Posterior vena cava (tissue), 2 donors: ENCODE measurements at regions not wholly inside any gene's neighbourhood (a gene's known extent, or its start where the extent isn't known, plus 50 kb on each side); places are given as distances from the start of the nearest gene placed in this dataset.

Source experiments
- DNase-seq: peaks from one replicate; pipeline ENCODE4 v3.0.0-alpha.2; 2020; ENCODE audit warnings: low spot score
- intact Hi-C, 2 donors: fragments of 100-400 bp; cut with DNase I; formaldehyde crosslinking; loops; one replicate each; pipeline versions ENCODE4 v1.14.1 to v1.14.2; 2022 to 2023
- donor health status: DM: yes; HTN: yes; CAD: no.
- donor health status: DM: yes; HTN: yes; CAD: no.

DNA sequence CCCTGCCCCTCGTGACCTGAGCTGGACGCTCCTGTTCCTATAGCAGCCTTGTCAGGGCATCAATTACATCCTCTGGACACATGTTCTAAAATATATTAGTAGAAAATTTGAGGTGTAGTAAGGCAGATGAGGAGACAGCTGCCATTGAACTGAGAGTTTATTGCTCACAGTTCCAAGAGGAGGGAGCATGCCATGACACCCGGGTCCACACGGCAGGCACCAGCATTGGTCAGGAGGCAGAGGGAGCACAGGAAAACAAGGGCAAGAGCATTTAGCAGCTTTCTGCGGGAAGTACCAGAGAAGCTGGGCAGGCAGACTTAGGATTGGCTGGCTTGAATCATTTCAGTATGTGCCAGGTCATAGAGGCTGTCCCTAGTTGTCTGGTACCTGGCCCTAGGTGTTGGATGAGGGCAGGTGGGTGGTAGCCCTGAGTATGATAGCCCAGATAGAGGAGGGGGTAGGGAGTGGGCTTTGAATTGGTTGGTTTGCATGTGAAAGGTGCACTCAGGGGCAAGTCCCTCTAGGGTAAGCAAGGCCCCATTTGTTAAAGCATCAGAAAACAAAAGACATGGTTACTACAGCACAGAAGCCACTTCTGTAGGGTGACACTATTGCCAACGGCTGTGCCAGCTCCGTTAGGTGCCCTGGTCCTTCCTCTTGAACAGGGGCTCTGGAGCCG, 223.6 kb upstream of the RAB4A start:
- DNase-seq: no peak
- intact Hi-C loops: no loop called here

DNA sequence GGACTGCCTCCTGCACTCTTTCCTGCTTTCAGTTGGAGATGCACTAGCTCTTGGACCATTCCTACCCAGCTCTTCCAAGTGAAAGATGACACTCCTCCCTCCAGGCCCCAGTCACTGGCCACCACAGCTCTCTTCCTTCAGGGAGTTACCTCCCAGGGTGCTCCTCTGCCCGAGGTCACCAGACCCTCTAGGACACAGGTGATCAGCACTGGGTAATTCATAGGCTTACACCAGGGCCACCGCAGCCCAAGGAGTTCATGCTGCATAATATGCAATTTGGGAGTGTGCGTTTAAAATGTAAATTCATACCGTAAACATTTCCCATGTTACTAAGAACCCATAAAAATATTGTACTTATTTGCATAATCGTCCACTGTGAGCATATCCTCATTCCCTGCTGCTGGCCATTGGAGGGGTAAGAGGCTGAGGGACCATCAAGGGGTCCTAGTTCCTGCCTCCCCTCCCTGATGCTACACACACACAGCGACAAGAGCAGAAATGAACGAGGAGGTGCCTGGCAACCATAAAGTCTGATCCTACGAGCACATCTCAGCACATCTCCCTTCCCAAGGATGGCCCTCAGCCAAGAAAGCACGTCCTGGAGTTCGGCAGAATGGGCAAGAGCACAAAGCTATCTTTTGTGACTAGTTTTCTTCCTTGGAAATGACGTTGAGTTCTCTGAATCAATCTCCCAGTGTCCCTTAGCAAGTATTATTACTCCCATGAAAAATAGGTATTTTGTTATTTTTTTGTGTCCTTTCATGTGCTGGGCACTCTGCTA, 222.9 kb upstream of the RAB4A start:
- DNase-seq: no peak
- intact Hi-C loops: no loop called here

DNA sequence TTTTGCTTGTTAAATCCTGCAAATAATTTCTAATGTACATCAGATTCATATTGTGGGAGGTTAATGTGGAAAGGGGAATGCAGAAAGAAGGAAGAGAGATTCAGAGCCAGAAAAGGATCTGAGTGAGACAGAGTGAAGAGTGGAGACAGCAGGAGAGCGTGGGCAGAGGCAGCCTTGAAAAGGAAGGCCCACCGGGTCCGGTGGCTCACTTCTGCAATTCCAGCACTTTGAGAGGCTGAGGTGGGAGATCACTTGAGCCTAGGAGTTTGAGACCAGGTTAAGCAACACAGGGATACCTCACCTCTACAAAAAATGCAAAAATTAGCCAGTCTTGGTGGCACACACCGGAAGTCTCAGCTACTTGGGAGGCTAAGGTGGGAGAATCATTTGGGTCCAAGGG, 222.0 kb upstream of the RAB4A start:
- intact Hi-C loops: no loop called here
- no peak for DNase-seq

DNA sequence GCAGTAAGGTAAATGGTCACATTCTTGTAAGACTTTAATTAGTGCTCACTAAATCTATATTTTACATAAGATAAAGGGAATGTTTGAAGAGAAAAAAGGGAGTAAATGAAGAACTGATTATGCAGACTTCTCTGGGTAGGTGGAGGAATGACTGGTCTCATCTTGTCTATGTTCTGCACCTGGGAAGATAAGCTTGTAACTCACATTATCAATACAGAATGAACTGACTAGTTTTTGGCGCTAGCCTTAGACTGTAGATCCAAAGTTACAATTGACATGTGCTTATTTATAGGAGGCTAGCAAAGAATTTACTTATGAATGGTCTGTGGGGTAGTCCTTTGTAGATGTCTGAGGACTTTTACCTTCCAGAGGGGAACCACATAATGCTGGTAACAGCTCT, 214.9 kb upstream of the RAB4A start:
- intact Hi-C loops: no loop called here
- DNase-seq: no peak

DNA sequence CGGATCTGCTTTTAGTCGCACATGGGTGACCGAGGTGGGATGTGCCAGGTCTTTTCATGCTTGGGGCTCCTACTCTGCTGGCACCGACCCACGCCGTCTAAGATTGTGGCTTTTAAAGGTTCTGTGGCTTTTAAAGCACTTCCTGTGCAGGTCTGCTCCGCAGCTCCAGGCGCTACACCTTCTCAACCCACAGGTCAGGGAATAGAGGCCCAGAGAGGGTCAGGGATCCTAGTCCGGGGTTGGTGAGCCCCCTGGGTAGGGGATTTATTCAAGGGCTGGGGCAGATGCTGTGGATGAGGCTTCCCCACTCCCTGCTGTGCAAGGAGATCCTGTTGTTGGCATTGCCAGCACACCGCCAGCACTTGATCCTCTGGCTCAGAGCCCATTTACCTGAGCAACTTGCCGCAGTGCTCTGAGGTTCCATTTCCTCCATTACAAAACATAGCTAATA, 212.8 kb upstream of the RAB4A start:
- no peak for DNase-seq
- intact Hi-C loops: no loop called here

DNA sequence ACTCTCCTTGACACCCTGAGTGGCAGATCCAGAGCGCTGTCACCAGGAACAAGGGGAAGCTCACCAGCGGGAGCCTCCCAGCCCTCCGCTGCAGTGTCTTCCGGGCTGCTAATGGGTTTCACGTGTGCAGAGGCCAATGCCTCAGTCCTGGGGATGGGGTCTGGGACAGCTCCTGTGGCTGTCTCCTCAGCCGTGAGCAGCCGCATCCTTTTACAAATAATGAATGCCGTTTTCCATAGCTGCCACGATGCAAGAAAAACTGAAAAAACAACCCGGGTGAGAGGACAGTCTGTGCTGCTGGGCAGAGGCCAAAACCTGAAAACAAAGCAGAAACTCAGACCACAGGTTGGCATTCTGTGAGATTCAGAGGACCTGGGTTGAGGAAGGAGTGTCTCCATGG, 212.2 kb upstream of the RAB4A start:
- intact Hi-C loops: no loop called here
- DNase-seq: no peak

DNA sequence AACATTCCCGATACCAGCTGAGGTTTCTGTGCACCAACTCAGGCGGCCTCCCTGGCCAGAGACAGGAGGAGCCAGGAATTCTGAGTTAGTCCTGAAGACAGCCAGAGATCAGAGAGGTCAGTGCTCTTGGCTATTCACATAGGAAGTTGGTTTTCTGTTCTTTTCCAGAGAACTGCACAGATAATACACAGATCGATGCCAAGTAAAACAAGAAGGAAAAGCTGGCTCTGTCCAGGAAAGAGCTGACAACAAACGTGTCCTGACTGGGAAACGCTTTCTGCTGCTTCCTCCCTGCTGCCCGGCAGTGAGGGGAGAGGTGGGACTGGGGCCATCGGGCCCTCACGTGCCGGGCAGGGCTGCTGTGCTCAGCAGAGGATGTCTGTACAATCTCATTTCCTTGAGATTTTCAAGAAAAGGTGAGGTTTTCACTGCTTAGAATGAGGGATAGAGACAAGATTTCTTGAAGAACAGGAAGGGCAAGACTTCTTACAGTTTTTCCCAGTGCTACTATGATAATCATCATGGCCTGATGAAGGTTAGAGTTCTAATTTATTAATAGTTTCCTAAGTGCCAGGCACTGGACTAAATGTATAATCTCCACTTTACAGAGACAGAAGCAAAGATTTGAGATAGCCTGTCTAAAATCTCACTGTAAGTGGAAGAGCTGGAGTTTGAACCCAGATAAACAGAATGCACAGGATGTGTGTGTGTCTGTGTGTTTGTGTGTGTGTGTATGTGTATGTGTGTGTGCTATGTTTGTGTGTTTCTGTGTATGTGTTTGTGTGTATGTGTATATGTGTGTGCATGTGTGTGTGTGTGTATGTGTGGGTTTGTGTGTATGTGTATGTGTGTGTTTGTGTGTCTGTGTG, 211.0 kb upstream of the RAB4A start:
- intact Hi-C loops: loop anchor here in 1 of 2 donors (10.0 kb wide), 2 partner anchors 165 to 325 kb away; partner anchors contain the start of gene RHOU
- DNase-seq: peak; percentile 87

DNA sequence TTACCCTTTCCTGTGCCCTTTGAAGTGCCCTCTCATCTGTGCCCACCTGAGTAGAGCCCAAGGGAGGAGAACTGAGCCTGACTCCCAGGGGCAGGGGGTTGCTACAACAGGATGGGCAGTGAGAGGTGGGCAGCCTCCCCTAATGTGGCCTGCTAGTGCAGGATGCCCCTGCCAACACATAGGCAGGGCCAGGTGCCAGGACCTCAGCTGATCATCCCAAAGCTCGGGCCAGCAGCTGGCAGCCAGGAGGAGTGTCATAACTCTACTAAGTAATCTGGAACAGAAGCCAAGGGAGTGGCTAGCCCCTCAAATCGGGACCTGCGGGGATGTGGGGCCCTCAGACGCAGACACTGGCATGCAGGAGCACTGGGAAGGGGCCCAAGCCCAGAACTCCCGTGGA, 208.8 kb upstream of the RAB4A start:
- intact Hi-C loops: loop anchor here in 1 of 2 donors (10.0 kb wide), 2 partner anchors 163 to 327 kb away; partner anchors contain the start of gene RHOU
- DNase-seq: no peak

DNA sequence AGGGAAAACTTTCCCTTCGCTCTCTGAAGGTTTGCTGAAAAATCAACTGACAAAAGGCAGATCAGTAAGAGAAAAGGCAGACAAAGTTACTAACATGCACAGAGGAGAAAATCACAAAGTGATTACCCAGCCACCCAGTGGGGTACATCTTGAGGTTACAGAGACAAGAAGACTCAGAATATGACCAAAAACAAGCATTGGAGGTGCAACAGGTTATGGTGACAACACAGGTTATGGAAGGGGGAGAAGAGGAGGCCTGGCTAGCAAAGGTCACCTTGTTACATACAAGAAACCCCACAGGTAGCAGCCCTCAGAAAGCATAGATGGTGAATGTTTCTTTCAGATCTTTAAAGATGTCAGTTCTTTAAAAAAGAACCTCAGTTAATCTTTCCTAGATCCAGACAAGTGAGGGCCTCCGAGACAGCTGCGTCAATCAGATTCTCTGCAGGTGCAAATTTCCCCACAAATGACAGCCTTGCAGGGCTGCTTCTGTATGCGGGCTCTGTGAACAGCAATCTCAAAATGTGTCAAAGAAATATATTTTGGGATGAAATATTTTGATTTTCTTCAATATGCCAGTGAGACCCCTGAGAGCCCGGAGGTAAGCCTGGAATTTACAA, 207.6 kb upstream of the RAB4A start:
- no peak for DNase-seq
- intact Hi-C loops: loop anchor here in 1 of 2 donors (10.0 kb wide), 2 partner anchors 162 to 328 kb away; partner anchors contain the start of gene RHOU

DNA sequence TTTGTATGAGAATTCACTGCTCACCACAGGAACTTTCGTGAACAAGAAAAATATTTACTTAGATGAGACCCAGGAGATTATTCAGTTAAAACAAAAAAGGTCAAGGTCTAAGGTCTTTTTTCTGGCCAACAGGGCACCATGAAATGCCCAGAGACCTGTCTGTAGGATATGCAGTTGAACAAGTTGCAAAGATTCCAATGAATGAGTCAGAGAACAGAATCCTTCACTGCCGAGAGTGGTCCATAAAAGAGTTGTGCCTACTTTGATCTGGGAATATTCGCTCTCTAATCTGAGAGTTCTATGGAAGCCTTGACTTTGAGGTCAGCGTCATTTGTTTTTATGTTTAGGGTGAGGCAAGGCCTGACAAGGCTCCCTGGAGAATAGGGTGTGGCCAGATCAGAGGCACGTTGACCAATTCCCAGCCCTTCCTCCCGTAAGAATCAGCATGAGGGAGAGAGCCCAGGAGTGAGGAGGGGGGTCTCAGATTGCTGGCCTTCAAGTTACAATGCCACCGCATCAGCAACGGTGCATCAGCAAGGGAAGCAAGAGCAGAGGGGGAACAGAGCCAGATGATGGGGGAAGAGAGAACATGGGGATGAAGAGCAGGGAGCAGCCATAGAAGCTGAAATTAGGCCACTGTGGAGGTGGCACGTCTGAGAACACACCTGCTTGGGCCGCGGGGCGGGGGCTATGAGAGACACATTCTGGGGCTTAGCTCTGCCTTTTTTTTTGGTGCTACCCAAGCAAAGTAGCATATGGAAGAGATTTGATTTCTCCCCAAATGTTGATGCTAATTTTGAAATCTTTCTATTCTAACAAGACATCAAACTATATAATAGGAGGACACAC, 206.4 kb upstream of the RAB4A start:
- intact Hi-C loops: loop anchor here in 1 of 2 donors (10.0 kb wide), 2 partner anchors 160 to 330 kb away; partner anchors contain the start of gene RHOU

DNA sequence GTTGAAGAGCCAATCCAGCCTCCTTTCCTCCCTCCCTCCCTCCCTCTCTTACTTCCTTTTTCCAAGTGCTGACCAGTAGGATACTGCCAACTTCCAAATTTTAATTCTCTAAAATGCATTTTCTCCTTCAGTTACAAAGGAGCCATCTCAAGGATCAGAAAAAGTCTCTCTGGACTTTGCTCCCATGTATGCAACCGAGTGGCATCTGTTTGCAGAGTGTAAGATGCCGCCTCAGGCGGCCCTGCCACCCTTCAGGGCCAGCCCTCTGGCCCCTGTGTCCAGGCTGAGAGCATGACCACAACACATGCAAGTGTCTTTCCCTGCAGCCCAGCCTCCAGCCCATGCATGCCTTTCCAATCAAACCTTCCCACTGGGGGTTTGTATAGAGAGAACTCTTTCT, 205.3 kb upstream of the RAB4A start:
- DNase-seq: no peak
- intact Hi-C loops: loop anchor here in 1 of 2 donors (10.0 kb wide), 2 partner anchors 159 to 331 kb away; partner anchors contain the start of gene RHOU

More for the DNA sequence above, 206.4 kb upstream of the RAB4A start:
- DNase-seq: no peak

DNA sequence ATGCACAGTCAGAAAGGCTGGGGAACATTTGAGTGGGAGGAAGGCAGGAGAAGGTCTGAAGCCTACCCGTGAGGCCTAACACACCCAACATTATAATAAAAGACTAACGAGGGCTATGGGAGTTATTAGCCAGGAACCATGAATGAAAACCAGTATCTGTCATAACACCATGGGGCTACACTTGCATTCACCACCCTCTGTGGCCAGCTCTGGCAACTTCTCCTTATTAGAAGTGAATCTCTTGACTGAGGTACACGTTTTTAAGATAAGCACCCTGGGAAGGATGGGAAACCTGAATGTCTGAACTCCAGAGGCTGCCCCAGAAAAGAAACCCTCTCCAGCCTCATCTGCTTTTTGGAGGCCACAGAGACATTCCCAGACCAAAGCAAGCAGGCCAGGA, 204.3 kb upstream of the RAB4A start:
- no peak for DNase-seq

DNA sequence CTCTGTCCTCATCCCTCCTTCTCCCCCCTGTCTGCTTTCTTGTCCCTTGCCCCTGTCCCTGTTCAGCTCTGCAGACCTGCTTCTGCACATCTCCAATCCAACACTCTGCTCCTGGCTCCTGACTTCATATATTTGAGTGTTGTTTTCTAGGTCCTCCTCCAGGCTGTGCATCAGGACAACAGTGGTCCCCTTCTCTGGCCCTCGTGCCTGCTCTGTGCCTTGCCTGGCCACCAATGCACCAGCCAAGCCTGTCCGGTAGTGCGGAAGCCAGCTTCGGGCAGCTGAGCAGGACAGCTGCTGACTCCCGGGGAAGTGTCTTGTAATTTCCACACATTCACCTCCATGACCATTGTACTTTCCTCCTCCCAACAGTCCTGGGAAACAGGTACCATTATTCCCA, 203.4 kb upstream of the RAB4A start:
- intact Hi-C loops: loop anchor here in 1 of 2 donors (10.0 kb wide), 2 partner anchors 157 to 333 kb away; partner anchors contain the start of gene RHOU
- no peak for DNase-seq

More for the DNA sequence above, 204.3 kb upstream of the RAB4A start:
- intact Hi-C loops: loop anchor here in 1 of 2 donors (10.0 kb wide), 2 partner anchors 158 to 332 kb away; partner anchors contain the start of gene RHOU

DNA sequence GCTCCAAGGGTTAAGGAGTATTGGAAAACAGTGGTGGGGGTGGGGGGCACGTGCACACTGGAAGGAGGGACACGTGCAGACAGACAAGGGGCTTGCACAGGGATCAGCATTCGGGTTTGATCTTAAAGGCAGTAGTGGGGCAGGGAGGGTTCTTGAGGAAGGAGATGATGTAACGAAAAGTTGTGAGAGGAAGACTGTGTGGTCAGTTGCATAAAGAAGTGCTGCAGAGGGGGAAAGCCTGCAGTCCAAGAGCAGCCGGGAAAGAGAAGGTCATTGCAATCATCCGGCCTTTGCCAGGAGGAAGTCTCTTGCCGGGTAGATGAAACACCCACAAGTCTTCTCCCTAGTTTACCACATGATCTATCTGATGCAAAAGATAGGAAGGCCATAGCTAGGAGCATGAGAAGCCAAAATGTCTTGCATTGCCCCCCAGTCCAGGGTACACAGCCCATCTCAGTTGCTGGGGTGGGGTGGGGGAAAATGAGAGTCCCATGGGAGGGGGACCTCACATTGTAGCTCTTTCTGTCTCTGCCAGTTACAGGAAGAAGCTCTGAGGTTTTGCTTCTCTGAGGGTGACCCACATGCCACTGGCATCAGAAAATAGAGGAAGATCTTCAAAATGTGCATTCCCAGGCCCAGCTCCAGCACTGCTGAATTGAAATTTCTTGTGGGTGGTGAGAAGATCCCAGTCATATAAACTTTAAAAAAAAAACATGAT, 202.5 kb upstream of the RAB4A start:
- intact Hi-C loops: loop anchor here in 1 of 2 donors (10.0 kb wide), 2 partner anchors 156 to 334 kb away; partner anchors contain the start of gene RHOU
- DNase-seq: no peak

DNA sequence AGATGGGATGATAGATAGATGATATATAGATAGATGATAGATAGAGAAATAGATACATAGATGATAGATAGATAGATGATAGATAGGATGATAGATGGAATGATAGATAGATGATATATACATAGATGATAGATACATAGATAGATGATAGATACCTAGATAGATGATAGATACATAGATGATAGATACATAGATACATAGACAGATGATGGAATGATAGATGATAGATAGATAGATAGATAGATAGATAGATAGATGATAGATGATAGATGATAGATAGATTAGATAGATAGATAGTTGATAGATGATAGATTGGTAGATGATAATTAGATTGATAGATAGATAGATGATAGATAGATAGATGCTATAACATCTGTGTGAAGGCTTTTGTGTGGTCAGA, 201.7 kb upstream of the RAB4A start:
- intact Hi-C loops: loop anchor here in 1 of 2 donors (10.0 kb wide), 2 partner anchors 156 to 334 kb away; partner anchors contain the start of gene RHOU
- no peak for DNase-seq

DNA sequence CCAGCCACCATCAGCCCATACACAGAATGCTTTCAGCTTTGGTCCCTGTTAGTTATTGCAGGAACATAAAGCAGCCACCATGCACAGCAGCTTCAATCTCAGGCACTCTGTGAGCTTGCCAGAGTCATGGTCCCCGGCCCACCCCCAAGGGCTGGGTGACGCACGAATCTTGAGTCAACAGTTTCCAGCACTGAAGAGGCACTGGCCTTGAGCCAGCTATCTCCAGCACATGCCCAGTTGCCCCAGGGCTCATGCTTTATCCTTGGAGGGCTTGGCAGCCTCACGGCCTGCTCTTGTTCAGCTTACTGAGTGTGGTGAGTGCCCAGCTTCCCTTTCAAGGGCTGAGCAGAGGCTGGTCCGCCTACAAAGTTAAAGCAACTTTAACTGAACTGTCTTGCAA, 200.7 kb upstream of the RAB4A start:
- intact Hi-C loops: no loop called here
- DNase-seq: peak; percentile 96

DNA sequence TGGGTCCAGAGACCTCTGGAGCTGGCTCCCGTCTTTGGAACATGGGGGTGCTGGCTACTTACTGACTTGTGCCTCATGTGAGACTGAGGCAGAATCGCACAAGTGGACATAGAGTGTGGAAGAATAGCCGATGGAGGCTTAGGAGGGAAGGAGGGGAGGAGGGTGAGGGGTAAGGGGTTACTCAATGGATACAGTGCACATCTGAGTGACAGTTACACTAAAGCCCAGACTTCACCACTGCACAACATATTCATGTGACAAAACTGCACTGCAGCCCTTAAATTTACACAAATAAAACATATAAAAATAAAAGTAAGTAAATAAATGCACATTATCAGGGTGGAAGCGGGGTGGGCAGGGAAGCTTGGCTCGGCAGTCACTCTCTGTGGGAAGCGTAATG, 197.7 kb upstream of the RAB4A start:
- intact Hi-C loops: no loop called here
- DNase-seq: no peak
